ENCODE measurements at regions not wholly inside any gene's neighbourhood (a gene's known extent, or its start where the extent isn't known, plus 50 kb on each side); places are given as distances from the start of the nearest gene placed in this dataset.
"Not testable (repeated sequence)": the region's sequence is repeated elsewhere in the genome, so short reads cannot be mapped to it uniquely, and the experiment has no call there.

DNA sequence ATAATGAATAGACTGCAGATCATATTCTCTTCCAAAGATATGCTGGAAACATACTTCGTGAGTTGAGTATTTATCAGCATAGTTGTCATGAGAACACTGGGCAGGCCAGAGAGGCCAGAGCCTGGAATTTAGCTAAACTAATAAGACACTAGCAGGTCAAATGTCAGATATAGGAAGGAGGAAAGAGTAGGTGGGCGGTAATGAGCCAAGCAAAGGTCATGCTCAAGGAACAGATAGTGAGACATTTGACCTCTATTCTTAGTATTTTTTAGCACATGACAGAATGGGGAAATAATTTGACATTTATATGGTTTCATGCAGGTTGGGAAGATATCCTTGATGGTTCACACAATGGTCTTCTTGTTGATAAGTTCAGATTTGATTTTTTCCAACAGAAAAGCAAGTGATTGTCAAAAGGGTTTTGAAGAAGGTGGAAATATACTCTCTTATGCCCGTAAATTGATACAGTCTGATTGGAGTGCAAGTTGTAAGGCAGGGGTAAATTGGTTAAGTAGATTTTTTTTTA lies 99.6 kb upstream of the GOLGA6L4 start:
- TF ChIP-seq, protein P1, sequence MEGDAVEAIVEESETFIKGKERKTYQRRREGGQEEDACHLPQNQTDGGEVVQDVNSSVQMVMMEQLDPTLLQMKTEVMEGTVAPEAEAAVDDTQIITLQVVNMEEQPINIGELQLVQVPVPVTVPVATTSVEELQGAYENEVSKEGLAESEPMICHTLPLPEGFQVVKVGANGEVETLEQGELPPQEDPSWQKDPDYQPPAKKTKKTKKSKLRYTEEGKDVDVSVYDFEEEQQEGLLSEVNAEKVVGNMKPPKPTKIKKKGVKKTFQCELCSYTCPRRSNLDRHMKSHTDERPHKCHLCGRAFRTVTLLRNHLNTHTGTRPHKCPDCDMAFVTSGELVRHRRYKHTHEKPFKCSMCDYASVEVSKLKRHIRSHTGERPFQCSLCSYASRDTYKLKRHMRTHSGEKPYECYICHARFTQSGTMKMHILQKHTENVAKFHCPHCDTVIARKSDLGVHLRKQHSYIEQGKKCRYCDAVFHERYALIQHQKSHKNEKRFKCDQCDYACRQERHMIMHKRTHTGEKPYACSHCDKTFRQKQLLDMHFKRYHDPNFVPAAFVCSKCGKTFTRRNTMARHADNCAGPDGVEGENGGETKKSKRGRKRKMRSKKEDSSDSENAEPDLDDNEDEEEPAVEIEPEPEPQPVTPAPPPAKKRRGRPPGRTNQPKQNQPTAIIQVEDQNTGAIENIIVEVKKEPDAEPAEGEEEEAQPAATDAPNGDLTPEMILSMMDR (IDR thresholded peaks at IDR 0.05; ENCODE audit: low read depth, low read length): not testable (repeated sequence)
- TF ChIP-seq EZH2phosphoT487 (IDR thresholded peaks at IDR 0.05; ENCODE audit: low read depth): not testable (repeated sequence)
